ENCODE measurements at regions not wholly inside any gene's neighbourhood (a gene's known extent, or its start where the extent isn't known, plus 50 kb on each side); places are given as distances from the start of the nearest gene placed in this dataset.
"Not testable (repeated sequence)": the region's sequence is repeated elsewhere in the genome, so short reads cannot be mapped to it uniquely, and the experiment has no call there.

GRCh38 chr10:61211468-61211867 lies 241.7 kb downstream of the TMEM26 start:
- no peak overlapping the region for H3K4me3 ChIP-seq (ENCODE audit: low read depth, low read length)
- TF ChIP-seq CTCF (IDR thresholded peaks at IDR 0.05; ENCODE audit: low read depth, low read length, missing control alignments), result no peak
- DNase-seq (ENCODE audit: low read depth), result no peak

GRCh38 chr10:61197057-61197456 lies 253.1 kb upstream of the RHOBTB1 start:
- TF ChIP-seq CTCF (IDR thresholded peaks at IDR 0.05; ENCODE audit: low read depth, low read length, missing control alignments), result no peak

GRCh38 chr10:61195211-61195610 lies 251.2 kb upstream of the RHOBTB1 start:
- TF ChIP-seq CTCF (IDR thresholded peaks at IDR 0.05; ENCODE audit: low read depth, low read length, missing control alignments), result no peak
- DNase-seq (ENCODE audit: low read depth), result no peak
- H3K4me3 ChIP-seq (ENCODE audit: low read depth, low read length), result no peak overlapping the region

More at GRCh38 chr10:61197057-61197456, 253.1 kb upstream of the RHOBTB1 start:
- DNase-seq (ENCODE audit: low read depth), result no peak
- H3K4me3 ChIP-seq (ENCODE audit: low read depth, low read length), result no peak overlapping the region

GRCh38 chr10:61192589-61192988 lies 248.6 kb upstream of the RHOBTB1 start:
- DNase-seq (ENCODE audit: low read depth); H3K4me3 ChIP-seq (ENCODE audit: low read depth, low read length): not testable (repeated sequence)

GRCh38 chr10:61192042-61192441 lies 248.1 kb upstream of the RHOBTB1 start:
- no peak for DNase-seq (ENCODE audit: low read depth)
- TF ChIP-seq CTCF (IDR thresholded peaks at IDR 0.05; ENCODE audit: low read depth, low read length, missing control alignments), result no peak
- H3K4me3 ChIP-seq (ENCODE audit: low read depth, low read length), result no peak overlapping the region

GRCh38 chr10:61189912-61190311 lies 245.9 kb upstream of the RHOBTB1 start:
- no peak for TF ChIP-seq CTCF (IDR thresholded peaks at IDR 0.05; ENCODE audit: low read depth, low read length, missing control alignments)
- DNase-seq (ENCODE audit: low read depth), result no peak
- H3K4me3 ChIP-seq (ENCODE audit: low read depth, low read length), result no peak overlapping the region

- H3K4me3 ChIP-seq (ENCODE audit: low read depth, low read length), result no peak overlapping the region
- no peak for DNase-seq (ENCODE audit: low read depth)
- TF ChIP-seq CTCF (IDR thresholded peaks at IDR 0.05; ENCODE audit: low read depth, low read length, missing control alignments), result no peak
Measured at GRCh38 chr10:61188691-61189090, 244.7 kb upstream of the RHOBTB1 start.

GRCh38 chr10:61188101-61188500 lies 244.1 kb upstream of the RHOBTB1 start:
- TF ChIP-seq CTCF (IDR thresholded peaks at IDR 0.05; ENCODE audit: low read depth, low read length, missing control alignments), result no peak
- no peak overlapping the region for H3K4me3 ChIP-seq (ENCODE audit: low read depth, low read length)
- DNase-seq (ENCODE audit: low read depth), result no peak

Measured in GM12864 (cell line).